NK-92 treated with Interleukin-12 subunit alpha and Interleukin-12 subunit beta, amount 100 ng/mL, for 24 hours (cell line): ENCODE measurements at regions not wholly inside any gene's neighbourhood (a gene's known extent, or its start where the extent isn't known, plus 50 kb on each side); places are given as distances from the start of the nearest gene placed in this dataset.

Experiments
- DNase-seq: peaks from one replicate; lab custom pipeline; 2025; lab: John Stamatoyannopoulos, UW

- no peak for DNase-seq
Observed at GRCh38 chr10:108523016-108523800, 1358.7 kb upstream of the SORCS1 start.

- no peak for DNase-seq
Observed at GRCh38 chr10:108521827-108522492, 1357.5 kb upstream of the SORCS1 start.

- no peak for DNase-seq
Observed at GRCh38 chr10:108515821-108516220, 1351.3 kb upstream of the SORCS1 start.

- no peak for DNase-seq
Observed at GRCh38 chr10:108500396-108500795, 1335.9 kb upstream of the SORCS1 start.

- DNase-seq, result no peak
Observed at GRCh38 chr10:108496106-108496505, 1331.6 kb upstream of the SORCS1 start.

GRCh38 chr10:108490944-108491343 lies 1326.4 kb upstream of the SORCS1 start:
- no peak for DNase-seq

GRCh38 chr10:108471420-108471819 lies 1306.9 kb upstream of the SORCS1 start:
- no peak for DNase-seq

- no peak for DNase-seq
Observed at GRCh38 chr10:108469940-108470339, 1305.4 kb upstream of the SORCS1 start.

GRCh38 chr10:108465871-108466641 lies 1301.5 kb upstream of the SORCS1 start:
- no peak for DNase-seq

GRCh38 chr10:108462005-108462404 lies 1297.5 kb upstream of the SORCS1 start:
- DNase-seq, result no peak

GRCh38 chr10:108454793-108455192 lies 1290.3 kb upstream of the SORCS1 start:
- DNase-seq, result no peak

- DNase-seq, result no peak
Observed at GRCh38 chr10:108454224-108454623, 1289.7 kb upstream of the SORCS1 start.

GRCh38 chr10:108453166-108453565 lies 1288.7 kb upstream of the SORCS1 start:
- no peak for DNase-seq

GRCh38 chr10:108452533-108452932 lies 1288.0 kb upstream of the SORCS1 start:
- DNase-seq, result no peak

GRCh38 chr10:108450280-108450679 lies 1285.8 kb upstream of the SORCS1 start:
- no peak for DNase-seq

- no peak for DNase-seq
Observed at GRCh38 chr10:108445746-108446145, 1281.2 kb upstream of the SORCS1 start.

- DNase-seq, result no peak
Observed at GRCh38 chr10:108443636-108444035, 1279.1 kb upstream of the SORCS1 start.

GRCh38 chr10:108439397-108439796 lies 1274.9 kb upstream of the SORCS1 start:
- no peak for DNase-seq

GRCh38 chr10:108436096-108436495 lies 1271.6 kb upstream of the SORCS1 start:
- no peak for DNase-seq

- no peak for DNase-seq
Observed at GRCh38 chr10:108434559-108435252, 1270.2 kb upstream of the SORCS1 start.

GRCh38 chr10:108427146-108427545 lies 1262.6 kb upstream of the SORCS1 start:
- DNase-seq, result no peak

GRCh38 chr10:108425283-108425964 lies 1260.9 kb upstream of the SORCS1 start:
- DNase-seq, result no peak
